ENCODE measurements at regions not wholly inside any gene's neighbourhood (a gene's known extent, or its start where the extent isn't known, plus 50 kb on each side); places are given as distances from the start of the nearest gene placed in this dataset.

DNA sequence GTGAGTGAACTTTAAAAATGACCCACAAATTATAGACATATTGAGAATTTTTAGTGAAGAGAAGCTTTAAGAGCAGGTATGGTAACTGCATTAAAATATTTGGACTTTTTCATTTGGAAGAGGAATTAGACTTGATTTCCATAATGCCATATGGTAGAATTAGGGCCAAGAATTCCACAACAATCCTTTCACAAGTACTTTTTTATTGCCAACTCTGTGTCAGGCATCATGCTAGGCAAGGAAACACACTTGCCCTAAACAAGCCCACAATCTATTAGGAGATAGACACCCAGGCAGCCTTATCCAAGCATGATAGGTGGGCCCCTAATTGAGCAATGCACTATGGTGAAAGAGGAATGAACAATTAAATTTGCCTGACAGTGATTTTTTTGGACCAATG is 353.0 kb downstream of the TGFB2 start:
- DNase-seq (ENCODE audit: extremely low read depth in 1 of 11, low read depth in 9 of 11, low spot score in 4 of 11) = no peak

DNA sequence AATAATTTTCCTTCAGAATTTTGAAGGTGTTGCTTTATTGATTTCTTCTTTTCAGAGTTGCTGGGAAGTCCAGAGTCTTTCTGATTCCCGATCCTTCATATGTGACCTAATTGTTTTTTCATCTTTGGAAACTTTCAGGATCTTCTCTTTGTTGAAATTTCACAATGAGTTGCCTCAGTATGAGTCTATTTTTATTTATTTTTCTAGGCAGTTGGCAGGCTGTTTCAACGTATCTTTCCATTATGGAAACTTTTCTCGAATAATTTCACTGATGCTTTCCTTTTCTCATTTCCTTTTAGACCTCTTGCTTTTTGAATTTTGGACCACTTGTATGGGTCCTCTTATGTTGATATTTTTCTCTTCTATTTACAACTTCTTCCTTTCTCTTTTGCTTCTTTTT is 354.3 kb downstream of the TGFB2 start:
- no peak for DNase-seq (ENCODE audit: extremely low read depth in 1 of 11, low read depth in 9 of 11, low spot score in 4 of 11)

DNA sequence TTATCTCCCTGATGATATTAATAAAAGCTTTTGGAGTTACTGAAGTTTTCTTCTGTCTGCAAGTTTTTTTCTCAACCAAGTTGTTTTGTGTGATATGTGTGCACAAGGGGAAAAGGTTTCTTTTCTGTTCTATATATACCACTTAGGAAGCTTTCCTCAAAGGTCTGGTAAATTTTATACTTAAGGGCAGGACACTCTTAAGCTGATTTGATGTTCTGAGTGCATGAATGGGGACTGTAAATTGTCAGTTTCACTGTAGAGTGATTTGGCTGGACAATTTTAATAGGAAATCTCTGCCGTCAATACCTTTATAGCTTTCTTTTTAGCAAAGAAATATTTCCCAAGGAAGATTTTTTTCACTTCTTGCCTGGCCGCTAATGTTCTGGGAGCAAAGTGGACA is 354.7 kb downstream of the TGFB2 start:
- DNase-seq (ENCODE audit: extremely low read depth in 1 of 11, low read depth in 9 of 11, low spot score in 4 of 11) = no peak

DNA sequence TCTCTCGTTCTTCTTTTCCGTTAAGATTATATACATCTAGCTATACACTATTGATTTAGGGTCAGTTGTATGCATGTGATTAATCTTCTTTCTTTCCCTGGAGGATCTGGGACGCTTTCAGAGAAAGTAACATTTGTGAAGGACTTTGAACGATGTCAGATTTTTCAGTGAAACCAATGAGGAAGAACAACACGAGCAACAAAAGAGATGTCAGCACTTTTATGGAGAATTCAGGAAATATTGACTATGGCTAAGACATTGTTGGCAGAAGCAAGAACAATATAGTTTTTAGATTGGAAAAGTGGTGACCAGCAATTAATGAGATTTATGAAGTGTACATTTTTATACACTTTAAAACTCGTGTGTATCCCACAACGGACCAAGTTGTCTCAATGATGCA is 355.5 kb downstream of the TGFB2 start:
- no peak for DNase-seq (ENCODE audit: extremely low read depth in 1 of 11, low read depth in 9 of 11, low spot score in 4 of 11)

DNA sequence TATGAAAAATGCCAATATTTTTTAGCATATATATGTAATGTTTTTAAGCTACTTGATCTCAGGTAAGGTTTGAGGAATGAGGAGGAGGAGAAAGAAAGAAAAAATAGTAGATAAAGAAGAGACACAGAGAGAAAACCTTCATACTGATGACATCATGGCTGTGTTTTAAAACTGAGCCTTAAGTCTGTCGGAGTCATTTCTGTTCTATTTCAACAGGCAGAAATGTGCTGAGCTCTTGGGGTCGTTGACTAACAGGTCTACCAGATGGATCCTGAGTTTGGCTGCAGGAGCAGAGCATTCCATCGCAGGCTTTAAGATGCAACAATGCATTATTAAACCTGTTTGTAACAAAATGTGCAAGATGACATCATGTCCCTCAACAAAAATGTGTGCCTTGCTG is 356.0 kb downstream of the TGFB2 start:
- DNase-seq (ENCODE audit: extremely low read depth in 1 of 11, low read depth in 9 of 11, low spot score in 4 of 11) = no peak

DNA sequence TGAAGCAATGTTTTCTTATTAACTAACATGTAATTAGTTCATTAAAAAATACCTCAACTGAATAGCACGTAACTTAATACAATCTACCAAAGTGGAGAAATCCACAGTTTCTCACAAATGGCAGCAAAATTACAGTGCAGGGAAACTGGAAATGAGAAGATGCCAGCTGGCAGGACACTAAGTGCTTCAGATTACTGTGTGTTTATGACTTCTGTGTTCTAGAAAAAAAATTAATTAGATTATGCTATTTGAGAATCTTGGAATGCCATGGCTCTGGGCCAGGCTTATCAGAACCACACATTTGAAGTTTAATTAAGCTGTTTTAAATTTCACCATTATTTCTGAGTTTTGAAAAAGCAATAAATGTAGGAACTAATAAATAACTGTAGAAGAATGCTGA is 357.6 kb downstream of the TGFB2 start:
- DNase-seq (ENCODE audit: extremely low read depth in 1 of 11, low read depth in 9 of 11, low spot score in 4 of 11) = no peak

DNA sequence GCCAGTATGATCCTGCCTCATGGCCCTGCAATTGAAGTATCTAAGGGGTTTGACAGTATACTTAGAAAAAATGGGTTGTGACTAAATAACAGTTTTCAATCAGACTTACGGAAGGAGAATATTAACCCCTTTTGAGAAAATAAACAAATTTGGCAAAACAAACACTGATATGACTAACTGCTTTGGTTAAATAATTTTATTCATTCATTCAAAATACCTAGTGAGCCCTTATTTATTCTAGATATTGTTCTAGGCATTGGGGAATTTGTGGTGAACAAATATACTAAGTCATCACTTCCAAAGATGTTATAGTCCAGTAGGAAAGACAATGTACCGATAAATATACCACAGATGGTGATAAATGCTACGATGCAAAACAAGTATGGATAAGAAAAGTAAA is 358.7 kb downstream of the TGFB2 start:
- DNase-seq (ENCODE audit: extremely low read depth in 1 of 11, low read depth in 9 of 11, low spot score in 4 of 11) = no peak

DNA sequence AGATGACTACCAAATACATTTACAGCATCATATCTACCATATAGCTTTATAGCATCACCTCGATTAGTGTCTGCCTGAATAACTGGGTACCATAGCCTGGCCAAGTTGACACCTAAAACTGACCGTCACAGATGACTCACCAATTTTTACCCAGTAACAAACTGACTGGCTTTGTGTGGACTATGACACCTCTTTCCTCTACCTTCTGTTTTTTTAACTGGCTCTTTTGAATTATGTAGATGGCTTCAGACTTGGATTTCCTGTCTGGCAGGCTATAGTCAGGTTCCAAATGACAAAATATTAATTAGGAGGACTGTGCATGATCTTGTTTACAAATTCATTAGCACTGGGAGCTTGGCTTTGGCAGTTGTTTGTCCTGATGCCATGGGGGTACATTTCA is 360.3 kb downstream of the TGFB2 start:
- no peak for DNase-seq (ENCODE audit: extremely low read depth in 1 of 11, low read depth in 9 of 11, low spot score in 4 of 11)

DNA sequence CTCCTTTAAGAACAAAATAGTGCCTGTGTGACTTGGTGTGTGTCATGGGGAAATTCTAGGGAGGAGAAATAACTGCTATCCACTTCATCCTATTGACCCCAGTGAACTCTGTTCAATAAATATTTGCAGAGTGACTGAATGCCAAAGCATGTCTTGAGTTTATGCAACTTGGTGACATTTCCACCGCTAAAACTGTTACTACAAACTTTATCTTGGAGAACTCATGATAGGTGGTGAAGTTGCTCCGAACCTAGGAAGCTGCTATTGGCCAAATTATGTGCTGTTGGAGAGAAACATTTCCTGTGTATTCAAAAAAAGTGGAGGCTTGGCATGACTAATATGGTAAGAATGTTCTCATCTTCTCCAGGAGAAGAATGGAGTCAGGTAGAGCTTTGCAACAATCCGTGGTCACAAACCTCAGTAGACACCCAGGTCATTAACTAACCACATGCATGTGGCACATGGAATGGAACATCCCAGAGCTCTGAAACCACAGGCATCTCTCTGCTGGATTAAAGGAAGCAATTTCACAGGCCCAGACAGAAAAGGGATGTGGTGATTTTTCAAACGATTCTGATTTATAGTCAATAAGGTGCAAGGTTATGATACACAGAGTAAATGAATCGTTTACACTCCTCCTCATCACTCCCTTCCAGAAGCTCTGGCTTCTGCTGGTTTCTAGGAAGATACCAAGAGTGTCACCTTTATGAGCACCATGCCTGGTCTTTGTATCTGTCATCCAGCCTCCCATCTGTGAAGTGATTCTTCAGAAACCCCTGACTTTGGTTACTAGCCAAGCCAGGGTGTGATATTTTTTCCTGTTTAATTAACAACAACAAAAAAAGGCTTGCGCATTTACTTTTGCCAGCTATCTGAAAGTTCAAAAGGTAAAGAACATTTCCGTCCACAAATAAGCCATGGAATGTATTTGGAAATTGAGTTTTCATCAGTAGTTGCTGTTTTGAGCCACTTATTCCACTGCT is 361.1 kb downstream of the TGFB2 start:
- DNase-seq (ENCODE audit: extremely low read depth in 1 of 11, low read depth in 9 of 11, low spot score in 4 of 11) = peak in 3 of 11 donors; percentile 3 to 7 (median 5)

DNA sequence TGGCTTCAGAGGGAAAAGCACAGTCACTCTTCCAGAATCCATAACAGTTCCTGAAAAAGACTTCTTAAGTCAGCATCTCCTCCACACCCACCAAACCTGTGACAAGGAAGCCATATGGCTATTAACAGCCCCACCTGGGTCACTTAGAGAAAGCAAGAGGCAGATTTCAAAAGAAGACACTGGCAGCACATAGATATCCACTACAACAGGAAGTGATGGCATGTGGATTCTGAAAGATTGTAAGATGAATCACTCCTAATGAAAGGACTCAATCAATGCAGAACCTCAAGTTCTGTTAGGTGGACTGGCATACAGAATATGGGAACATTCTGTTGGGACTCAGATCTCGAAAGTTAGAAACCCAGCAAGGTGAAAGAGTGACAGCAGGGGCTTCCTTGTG is 365.9 kb downstream of the TGFB2 start:
- no peak for DNase-seq (ENCODE audit: extremely low read depth in 1 of 11, low read depth in 9 of 11, low spot score in 4 of 11)

DNA sequence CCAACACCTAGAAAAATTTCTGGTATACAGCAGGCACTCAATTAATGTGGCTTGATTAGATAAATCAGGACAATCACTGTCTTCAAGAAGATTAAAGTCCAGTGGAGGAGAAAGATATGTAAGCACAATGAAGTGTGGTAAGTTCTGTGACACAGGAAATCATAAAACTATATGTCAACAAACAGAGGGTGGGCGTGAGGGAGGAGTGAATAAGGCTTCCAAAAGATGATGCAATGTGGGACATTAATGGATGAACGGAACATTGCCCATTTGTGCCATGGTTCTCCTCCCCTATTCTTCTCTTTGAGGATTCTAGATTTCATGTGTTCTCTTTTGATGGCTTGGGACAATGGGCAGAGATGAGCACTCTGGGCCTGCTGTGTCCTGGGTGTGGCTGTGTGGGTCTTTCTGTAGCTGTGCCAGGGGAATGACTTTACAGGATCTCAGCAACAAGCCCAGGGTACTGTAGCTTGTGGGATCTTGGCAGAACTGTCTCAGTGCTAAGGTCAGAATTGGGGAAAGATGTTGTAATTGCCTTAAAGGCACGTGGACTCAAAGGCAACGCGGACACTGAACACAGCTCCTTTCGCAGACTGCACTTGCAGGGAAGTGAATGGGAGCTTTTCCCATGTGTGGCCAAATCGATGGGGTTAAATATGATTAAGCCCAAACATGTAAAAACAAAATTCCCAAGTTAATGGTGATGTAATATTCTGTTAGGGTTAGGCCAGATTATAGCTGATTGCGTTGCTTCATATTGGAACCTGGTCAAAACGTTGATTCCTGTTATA is 366.9 kb downstream of the TGFB2 start:
- DNase-seq (ENCODE audit: extremely low read depth in 1 of 11, low read depth in 9 of 11, low spot score in 4 of 11) = no peak

DNA sequence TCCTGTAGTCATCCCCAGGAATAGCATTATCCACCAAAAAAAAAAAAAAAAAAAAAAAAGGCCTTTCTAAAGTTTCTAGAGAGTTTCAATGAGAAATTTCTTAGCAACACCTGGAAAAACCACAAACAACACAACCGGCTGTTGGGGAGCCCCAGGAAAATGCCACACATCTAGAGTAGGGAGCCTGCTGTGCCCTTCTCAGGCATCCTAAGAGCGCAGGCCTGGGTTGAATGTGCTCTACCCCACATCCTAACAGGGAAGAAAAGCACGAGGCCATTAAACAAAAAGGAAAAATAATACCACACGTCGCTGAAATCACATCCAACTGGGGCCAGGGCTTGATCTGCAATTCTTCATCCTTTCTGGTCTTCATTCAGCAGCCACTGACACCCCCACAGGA is 367.5 kb downstream of the TGFB2 start:
- DNase-seq (ENCODE audit: extremely low read depth in 1 of 11, low read depth in 9 of 11, low spot score in 4 of 11) = no peak

DNA sequence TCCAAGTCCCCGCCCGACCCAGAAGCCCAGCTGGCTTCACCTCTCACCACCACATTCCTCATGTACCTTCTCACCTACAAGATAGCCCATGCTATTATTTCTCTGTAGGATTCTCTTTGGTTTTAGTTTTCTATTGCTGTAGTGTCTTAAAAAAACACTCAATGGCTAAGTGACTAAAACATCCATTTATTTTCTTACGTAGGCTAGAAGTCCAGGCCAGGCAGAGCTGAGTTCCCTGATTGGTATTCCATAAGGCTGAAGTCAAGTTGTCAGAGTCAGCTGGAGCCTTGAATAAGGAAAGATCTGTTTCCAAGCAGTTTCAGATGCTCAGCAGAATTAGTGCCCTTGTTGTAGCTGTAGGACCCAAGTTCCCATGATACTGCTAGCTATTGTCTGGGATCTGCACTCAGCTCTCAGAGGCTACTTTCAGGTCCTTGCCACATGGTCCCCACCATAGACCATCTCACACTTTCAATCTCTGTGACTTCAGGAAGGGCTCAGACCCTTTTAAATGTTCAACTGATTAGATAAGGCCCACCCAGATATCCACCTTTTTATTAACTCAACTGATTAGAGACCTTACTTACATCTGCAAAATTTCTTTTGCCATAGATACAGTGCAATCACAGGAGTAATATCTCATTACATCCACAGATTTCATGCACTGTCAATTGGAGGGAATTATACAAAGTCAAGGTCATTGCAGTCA is 371.0 kb downstream of the TGFB2 start:
- no peak for DNase-seq (ENCODE audit: extremely low read depth in 1 of 11, low read depth in 9 of 11, low spot score in 4 of 11)

DNA sequence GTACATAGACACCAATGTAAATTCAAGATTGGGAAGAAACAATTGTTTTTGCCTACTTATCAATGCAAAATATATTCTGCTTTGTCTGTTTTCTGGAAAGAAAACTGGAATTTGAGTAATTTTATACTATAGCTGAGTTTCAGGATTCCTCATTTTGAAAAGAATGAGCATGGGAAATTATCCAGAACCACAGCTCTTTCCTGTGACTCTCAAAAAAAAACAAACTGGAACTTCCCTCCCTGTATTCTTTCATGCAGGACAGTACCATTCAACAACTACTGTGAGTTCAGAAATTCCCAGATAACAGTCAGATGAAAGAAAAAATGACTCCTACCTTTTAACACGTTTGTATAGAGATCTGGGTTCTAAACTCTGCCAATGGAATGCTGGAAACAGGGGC is 372.4 kb downstream of the TGFB2 start:
- DNase-seq (ENCODE audit: extremely low read depth in 1 of 11, low read depth in 9 of 11, low spot score in 4 of 11) = no peak

DNA sequence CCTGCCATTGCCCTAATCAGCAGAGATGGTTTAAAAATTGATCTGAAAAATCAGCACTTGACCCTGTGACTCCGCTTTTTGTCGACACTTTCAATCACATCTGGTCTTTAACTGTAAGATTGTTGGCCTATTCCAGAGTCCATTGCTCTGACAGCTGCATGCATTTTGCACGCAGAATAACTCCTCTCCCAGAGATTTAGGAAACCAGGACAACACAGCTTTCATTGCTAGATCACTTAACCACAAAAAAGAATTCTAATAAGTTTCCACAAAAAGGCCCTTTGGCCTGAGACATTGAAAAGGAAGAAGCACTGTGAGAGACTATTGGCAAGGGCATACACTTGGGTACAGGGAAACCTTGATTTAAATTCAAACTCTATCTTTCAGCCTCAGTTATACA is 373.1 kb downstream of the TGFB2 start:
- DNase-seq (ENCODE audit: extremely low read depth in 1 of 11, low read depth in 9 of 11, low spot score in 4 of 11) = no peak

DNA sequence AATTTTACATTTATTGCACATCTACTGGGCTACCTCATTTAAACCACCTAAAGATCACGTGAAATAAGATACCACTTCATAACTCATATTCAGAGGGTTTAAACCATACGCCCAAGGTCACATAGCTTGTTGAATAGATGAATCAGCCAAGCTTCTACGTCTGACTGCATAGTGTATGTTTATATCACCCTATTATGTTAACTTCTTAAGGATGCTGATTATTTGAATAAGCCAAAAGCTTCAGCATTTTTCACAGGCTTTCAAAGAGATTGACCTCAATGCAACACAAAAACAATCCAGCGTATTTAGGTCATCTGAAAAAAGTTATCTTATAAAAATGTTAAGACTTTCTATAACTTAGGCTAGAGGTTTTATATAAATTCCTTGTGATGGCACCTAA is 373.8 kb downstream of the TGFB2 start:
- DNase-seq (ENCODE audit: extremely low read depth in 1 of 11, low read depth in 9 of 11, low spot score in 4 of 11) = no peak

DNA sequence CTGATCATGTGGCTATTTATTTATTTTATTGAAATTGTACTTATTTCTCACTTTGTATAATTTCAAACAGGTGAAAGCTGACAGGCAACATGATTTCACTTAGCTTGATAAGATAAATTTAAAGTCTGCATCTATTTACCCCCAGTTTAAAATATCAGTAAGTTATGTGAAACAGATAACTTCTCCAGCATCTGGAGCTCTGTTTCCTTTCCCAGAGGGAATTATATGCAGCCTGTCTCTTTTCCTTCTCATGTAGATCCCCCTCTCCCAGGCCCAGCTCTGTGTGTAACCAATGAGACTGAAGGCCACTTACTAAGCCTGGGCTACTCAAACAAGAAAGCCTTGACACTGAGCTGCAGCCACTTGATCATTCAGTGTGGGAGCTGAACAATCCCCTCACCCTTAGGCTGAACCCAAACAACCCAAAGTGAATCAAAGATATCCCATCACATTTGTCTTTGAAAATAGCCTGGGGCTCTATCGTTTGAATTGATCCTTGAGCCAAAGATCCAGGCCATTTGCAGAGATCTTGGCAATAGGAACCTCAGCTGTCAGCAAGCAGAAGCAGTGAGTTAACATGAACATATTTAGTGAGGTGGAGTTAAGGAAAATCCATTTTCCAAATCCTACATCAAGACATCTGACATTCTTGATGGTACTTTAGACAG is 383.9 kb downstream of the TGFB2 start:
- no peak for DNase-seq (ENCODE audit: extremely low read depth in 1 of 11, low read depth in 9 of 11, low spot score in 4 of 11)

DNA sequence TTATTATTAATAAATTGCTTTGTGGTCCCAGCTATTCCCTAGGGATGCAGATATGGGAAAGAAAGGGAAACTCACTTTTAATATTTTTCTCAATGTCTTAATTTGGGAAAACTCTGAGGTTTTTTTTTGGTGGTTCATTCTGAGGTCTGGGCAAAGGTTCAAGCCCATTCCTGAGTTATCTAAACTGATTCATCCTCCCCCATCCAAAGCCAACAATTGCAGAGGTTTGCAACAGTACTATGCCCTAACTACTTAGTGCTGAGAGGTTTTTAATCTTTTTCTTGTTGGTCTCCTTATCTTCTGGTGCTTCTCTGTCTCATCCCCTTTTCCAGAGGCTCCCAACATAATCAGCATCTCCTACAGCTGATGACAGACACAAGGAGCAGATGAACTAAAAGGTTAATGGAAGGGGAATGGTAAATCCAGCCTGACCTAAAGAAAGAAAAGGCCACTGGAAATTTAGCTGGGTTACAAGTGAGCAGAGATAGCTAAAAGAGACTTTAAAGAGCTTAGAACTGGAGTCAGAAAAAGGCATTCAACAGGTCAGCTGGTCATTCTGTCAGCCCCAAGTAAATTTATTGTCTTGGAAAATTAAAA is 390.4 kb downstream of the TGFB2 start:
- peak in 5 of 11 donors; percentile 4 to 27 (median 6) for DNase-seq (ENCODE audit: extremely low read depth in 1 of 11, low read depth in 9 of 11, low spot score in 4 of 11)

DNA sequence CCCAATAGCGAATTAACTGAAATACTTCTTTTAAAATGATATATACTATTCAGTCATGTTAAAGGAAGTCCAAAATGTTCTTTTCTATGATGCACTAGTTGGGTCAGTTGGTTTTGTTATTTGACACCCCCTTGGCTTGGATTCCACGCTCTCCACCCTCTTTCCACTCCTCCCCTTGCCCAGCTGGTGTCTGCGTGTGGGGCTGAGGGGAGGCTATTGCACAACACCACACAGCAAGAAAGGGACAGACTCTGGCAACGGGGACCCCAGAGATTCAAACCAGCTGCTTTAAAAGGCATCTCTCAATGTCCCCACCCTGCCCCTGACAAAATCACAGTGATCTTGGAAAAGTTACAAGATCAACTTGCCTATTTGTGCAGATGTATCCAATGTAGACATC is 394.3 kb downstream of the TGFB2 start:
- DNase-seq (ENCODE audit: extremely low read depth in 1 of 11, low read depth in 9 of 11, low spot score in 4 of 11) = peak in 2 of 11 donors; percentile 5 to 11
